ENCODE measurements at regions not wholly inside any gene's neighbourhood (a gene's known extent, or its start where the extent isn't known, plus 50 kb on each side); places are given as distances from the start of the nearest gene placed in this dataset.

DNA sequence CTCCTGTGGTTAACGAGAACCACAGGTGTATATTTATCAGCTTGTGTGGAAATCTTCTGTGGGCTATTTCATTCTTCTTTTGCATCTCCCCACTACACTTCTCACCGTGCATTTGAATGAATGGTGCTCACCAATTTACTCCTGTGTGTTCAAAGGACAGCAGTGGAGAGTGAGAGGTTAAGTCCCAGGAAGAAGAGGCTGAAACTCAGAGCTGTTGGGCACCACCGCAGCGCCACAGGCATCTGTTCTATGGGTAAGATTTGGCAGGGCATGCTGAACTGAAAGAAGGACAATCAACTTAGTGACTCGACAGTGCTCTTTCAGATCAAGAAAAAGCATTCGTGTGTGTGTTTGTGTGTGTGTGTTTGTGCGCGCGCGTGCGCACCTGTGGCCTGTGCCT is 297.9 kb upstream of the SIX2 start:
- TF ChIP-seq CTCF (IDR thresholded peaks at IDR 0.05; ENCODE audit: insufficient read depth, low read length) (no peak), POLR2AphosphoS5 (IDR thresholded peaks at IDR 0.05; ENCODE audit: low read depth) (no peak), GABPA (IDR thresholded peaks at IDR 0.05; ENCODE audit: low read depth) (no peak)
